Fibroblast of villous mesenchyme (primary cell): ENCODE measurements at regions not wholly inside any gene's neighbourhood (a gene's known extent, or its start where the extent isn't known, plus 50 kb on each side); places are given as distances from the start of the nearest gene placed in this dataset.
A peak's percentile ranks its signal among the peaks of the same experiment; 100 is the strongest.

Experiments
- DNase-seq: peaks from one replicate; pipeline ENCODE4 v3.0.0-alpha.2; 2010; ENCODE audit warnings: low read depth
- H3K4me3 ChIP-seq: 2 replicates; pipeline ENCODE4 v1.5.1; 2011; ENCODE audit warnings: low read depth, mild to moderate bottlenecking, low read length
- TF ChIP-seq, protein P1 (sequence below): IDR thresholded peaks from 2 replicates; pipeline ENCODE4 v1.5.1; 2012; ENCODE audit warnings: low read depth, mild to moderate bottlenecking, low read length; ENCODE audit not compliant: insufficient read depth

DNA sequence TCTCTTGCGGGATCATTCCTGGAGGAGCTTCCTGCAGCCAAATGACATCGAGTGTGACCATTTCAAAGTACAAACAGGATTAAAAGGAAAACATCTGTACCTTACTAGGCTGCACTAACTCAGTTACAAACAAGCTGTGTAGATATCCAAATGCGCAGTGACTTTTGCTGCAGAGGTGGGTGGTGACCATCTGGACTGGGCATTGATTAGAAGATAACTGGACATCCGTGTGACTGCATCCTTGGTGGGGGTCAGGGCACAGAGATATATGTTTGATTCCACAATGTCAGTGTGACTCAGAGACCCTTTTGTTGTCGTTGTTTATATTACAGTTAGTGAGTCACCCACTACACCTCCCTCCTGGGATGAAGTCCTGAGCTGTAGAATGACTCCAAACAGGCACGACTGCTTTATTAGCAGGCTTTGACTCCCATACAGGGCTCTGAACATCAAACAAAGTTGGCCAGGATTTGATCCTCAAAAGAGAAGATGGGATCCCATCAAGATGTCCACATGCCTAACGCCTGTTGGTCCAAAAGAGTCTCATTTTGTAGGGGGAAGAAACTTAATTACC, 56.7 kb upstream of the SDK1 start:
- no peak overlapping the region for H3K4me3 ChIP-seq
- DNase-seq = peak; percentile 84
- TF ChIP-seq, protein P1, sequence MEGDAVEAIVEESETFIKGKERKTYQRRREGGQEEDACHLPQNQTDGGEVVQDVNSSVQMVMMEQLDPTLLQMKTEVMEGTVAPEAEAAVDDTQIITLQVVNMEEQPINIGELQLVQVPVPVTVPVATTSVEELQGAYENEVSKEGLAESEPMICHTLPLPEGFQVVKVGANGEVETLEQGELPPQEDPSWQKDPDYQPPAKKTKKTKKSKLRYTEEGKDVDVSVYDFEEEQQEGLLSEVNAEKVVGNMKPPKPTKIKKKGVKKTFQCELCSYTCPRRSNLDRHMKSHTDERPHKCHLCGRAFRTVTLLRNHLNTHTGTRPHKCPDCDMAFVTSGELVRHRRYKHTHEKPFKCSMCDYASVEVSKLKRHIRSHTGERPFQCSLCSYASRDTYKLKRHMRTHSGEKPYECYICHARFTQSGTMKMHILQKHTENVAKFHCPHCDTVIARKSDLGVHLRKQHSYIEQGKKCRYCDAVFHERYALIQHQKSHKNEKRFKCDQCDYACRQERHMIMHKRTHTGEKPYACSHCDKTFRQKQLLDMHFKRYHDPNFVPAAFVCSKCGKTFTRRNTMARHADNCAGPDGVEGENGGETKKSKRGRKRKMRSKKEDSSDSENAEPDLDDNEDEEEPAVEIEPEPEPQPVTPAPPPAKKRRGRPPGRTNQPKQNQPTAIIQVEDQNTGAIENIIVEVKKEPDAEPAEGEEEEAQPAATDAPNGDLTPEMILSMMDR = no peak

DNA sequence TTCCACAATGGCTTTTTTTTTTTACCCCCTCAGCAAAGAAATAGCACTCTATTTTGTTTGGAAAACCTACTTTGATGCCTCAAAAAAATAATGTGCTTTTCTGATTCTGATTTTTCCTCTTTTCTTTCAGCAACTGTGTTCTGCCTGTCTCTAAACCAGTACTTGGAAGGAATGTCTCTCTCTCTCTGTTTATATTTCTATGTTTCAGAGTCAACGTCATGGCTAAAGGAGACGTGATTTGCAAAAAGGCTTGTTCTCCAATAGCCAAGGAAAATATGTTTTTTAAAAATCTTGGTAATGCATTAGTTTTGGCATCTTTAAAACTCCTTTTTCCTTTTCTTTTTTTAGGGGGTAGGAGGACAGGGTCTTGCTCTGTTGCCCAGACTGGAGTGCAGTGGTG, 56.0 kb upstream of the SDK1 start:
- DNase-seq = peak; percentile 39
- H3K4me3 ChIP-seq = no peak overlapping the region
- TF ChIP-seq, protein P1 = no peak

DNA sequence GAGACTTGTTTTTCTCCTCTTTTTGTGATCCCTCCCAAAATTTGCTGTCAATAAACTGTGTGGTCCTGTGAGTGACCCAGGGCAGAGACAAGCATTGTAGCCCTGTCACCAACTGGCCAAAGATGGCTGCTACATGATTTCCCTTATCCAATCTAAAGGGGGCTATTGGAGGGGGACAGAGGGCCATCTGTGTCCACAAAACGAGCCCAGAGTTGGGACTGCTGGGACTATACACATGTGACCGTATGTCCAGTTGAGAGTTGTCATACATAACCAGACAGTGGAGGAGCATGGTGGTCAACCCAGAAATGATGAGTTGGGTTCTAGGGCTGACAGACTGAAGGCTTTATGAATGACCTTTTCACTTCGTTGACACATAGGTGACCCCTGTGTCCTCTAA, 55.3 kb upstream of the SDK1 start:
- TF ChIP-seq, protein P1 = no peak
- no peak for DNase-seq
- H3K4me3 ChIP-seq = no peak overlapping the region

- no peak overlapping the region for H3K4me3 ChIP-seq
- peak; percentile 44 for DNase-seq
- TF ChIP-seq, protein P1 = no peak
These were observed 54.9 kb upstream of the SDK1 start for GRCh38 chr7:3246127-3246526.

- no peak for DNase-seq
- TF ChIP-seq, protein P1 = no peak
- no peak overlapping the region for H3K4me3 ChIP-seq
These were observed 54.4 kb upstream of the SDK1 start for GRCh38 chr7:3246651-3247050.

- DNase-seq = no peak
- H3K4me3 ChIP-seq = no peak overlapping the region
- TF ChIP-seq, protein P1 = no peak
These were observed 50.3 kb upstream of the SDK1 start for GRCh38 chr7:3250725-3251124.
